Middle frontal gyrus (tissue), 1 donor: ENCODE measurements at regions not wholly inside any gene's neighbourhood (a gene's known extent, or its start where the extent isn't known, plus 50 kb on each side); places are given as distances from the start of the nearest gene placed in this dataset.
"Not testable (repeated sequence)": the region's sequence is repeated elsewhere in the genome, so short reads cannot be mapped to it uniquely, and the experiment has no call there.

ENCODE experiments used
- DNase-seq: peaks from one replicate; pipeline ENCODE4 v3.0.0-alpha.2; 2015; ENCODE audit warnings: low spot score; ENCODE audit errors: extremely low spot score

GRCh38 chr10:105586451-105587098, 945.5 kb downstream of the SORCS3 start:
- DNase-seq: no peak

GRCh38 chr10:105585753-105586152, 944.7 kb downstream of the SORCS3 start:
- no peak for DNase-seq

GRCh38 chr10:105585171-105585570, 944.1 kb downstream of the SORCS3 start:
- no peak for DNase-seq

GRCh38 chr10:105579112-105579511, 938.0 kb downstream of the SORCS3 start:
- DNase-seq: no peak

GRCh38 chr10:105577865-105578607, 936.9 kb downstream of the SORCS3 start:
- DNase-seq: no peak

GRCh38 chr10:105559333-105560097, 918.4 kb downstream of the SORCS3 start:
- DNase-seq: no peak

- not testable (repeated sequence) for DNase-seq
Observed at GRCh38 chr10:105550453-105550852, 909.4 kb downstream of the SORCS3 start.

GRCh38 chr10:105549731-105550130, 908.6 kb downstream of the SORCS3 start:
- no peak for DNase-seq

- no peak for DNase-seq
Observed at GRCh38 chr10:105545101-105545500, 904.0 kb downstream of the SORCS3 start.

- DNase-seq: no peak
Observed at GRCh38 chr10:105540381-105540780, 899.3 kb downstream of the SORCS3 start.

- no peak for DNase-seq
Observed at GRCh38 chr10:105538874-105539273, 897.8 kb downstream of the SORCS3 start.

GRCh38 chr10:105535478-105535877, 894.4 kb downstream of the SORCS3 start:
- DNase-seq: no peak

- no peak for DNase-seq
Observed at GRCh38 chr10:105534086-105534485, 893.0 kb downstream of the SORCS3 start.

- DNase-seq: no peak
Observed at GRCh38 chr10:105516511-105516910, 875.4 kb downstream of the SORCS3 start.

- no peak for DNase-seq
Observed at GRCh38 chr10:105514106-105514505, 873.0 kb downstream of the SORCS3 start.

- DNase-seq: no peak
Observed at GRCh38 chr10:105509517-105509916, 868.4 kb downstream of the SORCS3 start.

- DNase-seq: no peak
Observed at GRCh38 chr10:105506262-105506661, 865.2 kb downstream of the SORCS3 start.

- no peak for DNase-seq
Observed at GRCh38 chr10:105503714-105504113, 862.6 kb downstream of the SORCS3 start.

- DNase-seq: no peak
Observed at GRCh38 chr10:105502058-105502457, 861.0 kb downstream of the SORCS3 start.

GRCh38 chr10:105494944-105495343, 853.9 kb downstream of the SORCS3 start:
- DNase-seq: no peak

GRCh38 chr10:105494303-105494702, 853.2 kb downstream of the SORCS3 start:
- no peak for DNase-seq

- no peak for DNase-seq
Observed at GRCh38 chr10:105473170-105473569, 832.1 kb downstream of the SORCS3 start.
